Stimulated activated CD4-positive, alpha-beta T cell treated with anti-CD3 and anti-CD28 coated beads, Interleukin-15, amount 100 ng/mL, for 1 hour (primary cell): ENCODE measurements at regions not wholly inside any gene's neighbourhood (a gene's known extent, or its start where the extent isn't known, plus 50 kb on each side); places are given as distances from the start of the nearest gene placed in this dataset.
"Not testable (repeated sequence)": the region's sequence is repeated elsewhere in the genome, so short reads cannot be mapped to it uniquely, and the experiment has no call there.

ENCODE experiments used
- DNase-seq, 2 donors: peaks; one replicate each; pipeline ENCODE4 v3.0.0-alpha.2; 2020; ENCODE audit warnings: low read depth in 1 of 2, low spot score in 1 of 2

GRCh38 chr6:97669191-97670031, 386.4 kb upstream of the MMS22L start:
- DNase-seq: no peak

GRCh38 chr6:97674802-97675201, 391.8 kb upstream of the MMS22L start:
- DNase-seq: no peak

GRCh38 chr6:97677626-97678025, 394.6 kb upstream of the MMS22L start:
- no peak for DNase-seq

- no peak for DNase-seq
These were observed 404.9 kb upstream of the MMS22L start for GRCh38 chr6:97687916-97688315.

- DNase-seq: no peak
These were observed 406.2 kb upstream of the MMS22L start for GRCh38 chr6:97689078-97689754.

- no peak for DNase-seq
These were observed 414.4 kb upstream of the MMS22L start for GRCh38 chr6:97697456-97697855.

- no peak for DNase-seq
These were observed 418.8 kb upstream of the MMS22L start for GRCh38 chr6:97701801-97702200.

GRCh38 chr6:97702248-97702647, 419.2 kb upstream of the MMS22L start:
- no peak for DNase-seq

GRCh38 chr6:97703661-97704060, 420.6 kb upstream of the MMS22L start:
- DNase-seq: no peak

GRCh38 chr6:97705568-97705967, 422.6 kb upstream of the MMS22L start:
- no peak for DNase-seq

- DNase-seq: no peak
These were observed 429.7 kb upstream of the MMS22L start for GRCh38 chr6:97712751-97713150.

GRCh38 chr6:97714772-97715171, 431.8 kb upstream of the MMS22L start:
- DNase-seq: no peak

- no peak for DNase-seq
These were observed 434.1 kb upstream of the MMS22L start for GRCh38 chr6:97717086-97717485.

GRCh38 chr6:97726378-97726777, 443.4 kb upstream of the MMS22L start:
- no peak for DNase-seq

- no peak for DNase-seq
These were observed 449.0 kb upstream of the MMS22L start for GRCh38 chr6:97732045-97732444.

- DNase-seq: no peak
These were observed 474.6 kb upstream of the MMS22L start for GRCh38 chr6:97757575-97757974.

- no peak for DNase-seq
These were observed 482.4 kb upstream of the MMS22L start for GRCh38 chr6:97765461-97765860.

GRCh38 chr6:97771372-97771771, 488.4 kb upstream of the MMS22L start:
- DNase-seq: no peak

GRCh38 chr6:97775012-97775411, 492.0 kb upstream of the MMS22L start:
- no peak for DNase-seq

- no peak for DNase-seq
These were observed 495.4 kb upstream of the MMS22L start for GRCh38 chr6:97778290-97779038.

GRCh38 chr6:97779039-97779766, 496.2 kb upstream of the MMS22L start:
- not testable (repeated sequence) for DNase-seq
